AG09309 (cell line): ENCODE measurements at regions not wholly inside any gene's neighbourhood (a gene's known extent, or its start where the extent isn't known, plus 50 kb on each side); places are given as distances from the start of the nearest gene placed in this dataset.
A peak's percentile ranks its signal among the peaks of the same experiment; 100 is the strongest.

Experiments
- DNase-seq: peaks from one replicate; pipeline ENCODE4 v3.0.0-alpha.2; 2010; ENCODE audit warnings: low read depth
- H3K4me3 ChIP-seq: 2 replicates; pipeline ENCODE4 v1.5.1; 2011; ENCODE audit warnings: mild to moderate bottlenecking, low read depth, low read length, moderate library complexity; ENCODE audit not compliant: control insufficient read depth
- CTCF ChIP-seq: IDR thresholded peaks from 2 replicates; pipeline ENCODE4 v1.5.1; 2011; ENCODE audit warnings: mild to moderate bottlenecking, low read depth, low read length, inconsistent platforms; ENCODE audit not compliant: insufficient read depth, control insufficient read depth; ENCODE audit errors: missing control alignments

- peak; percentile 14 for DNase-seq
- H3K4me3 ChIP-seq: no peak overlapping the region
- TF ChIP-seq CTCF: no peak
Measured at GRCh38 chr3:144241404-144241803, 269.8 kb downstream of the DIPK2A start.

GRCh38 chr3:144242747-144243146 is 271.1 kb downstream of the DIPK2A start:
- DNase-seq: no peak
- no peak overlapping the region for H3K4me3 ChIP-seq
- no peak for TF ChIP-seq CTCF

GRCh38 chr3:144244662-144245061 is 273.0 kb downstream of the DIPK2A start:
- no peak for TF ChIP-seq CTCF
- no peak overlapping the region for H3K4me3 ChIP-seq
- no peak for DNase-seq

GRCh38 chr3:144252896-144253295 is 281.3 kb downstream of the DIPK2A start:
- no peak for TF ChIP-seq CTCF
- H3K4me3 ChIP-seq: no peak overlapping the region

GRCh38 chr3:144257381-144257780 is 285.8 kb downstream of the DIPK2A start:
- H3K4me3 ChIP-seq: no peak overlapping the region
- no peak for TF ChIP-seq CTCF
- DNase-seq: no peak

More at GRCh38 chr3:144252896-144253295, 281.3 kb downstream of the DIPK2A start:
- DNase-seq: no peak

- TF ChIP-seq CTCF: no peak
- DNase-seq: no peak
- no peak overlapping the region for H3K4me3 ChIP-seq
Measured at GRCh38 chr3:144259267-144259666, 287.6 kb downstream of the DIPK2A start.

GRCh38 chr3:144263706-144264105 is 292.1 kb downstream of the DIPK2A start:
- no peak overlapping the region for H3K4me3 ChIP-seq
- no peak for TF ChIP-seq CTCF
- DNase-seq: no peak
